Urothelium cell line (cell line): ENCODE measurements at regions not wholly inside any gene's neighbourhood (a gene's known extent, or its start where the extent isn't known, plus 50 kb on each side); places are given as distances from the start of the nearest gene placed in this dataset.

ENCODE experiments used
- DNase-seq: peaks from one replicate; pipeline ENCODE4 v3.0.0; 2011; ENCODE audit warnings: low spot score, mixed read lengths
- FAIRE-seq: peaks from 2 replicates; lab custom pipeline; 2011; peaks lifted over from hg19 to GRCh38; lab: Jason Lieb, UNC

GRCh38 chr5:173826086-173826427 lies 62.1 kb upstream of the CPEB4 start:
- no peak for FAIRE-seq
- no peak for DNase-seq

DNA sequence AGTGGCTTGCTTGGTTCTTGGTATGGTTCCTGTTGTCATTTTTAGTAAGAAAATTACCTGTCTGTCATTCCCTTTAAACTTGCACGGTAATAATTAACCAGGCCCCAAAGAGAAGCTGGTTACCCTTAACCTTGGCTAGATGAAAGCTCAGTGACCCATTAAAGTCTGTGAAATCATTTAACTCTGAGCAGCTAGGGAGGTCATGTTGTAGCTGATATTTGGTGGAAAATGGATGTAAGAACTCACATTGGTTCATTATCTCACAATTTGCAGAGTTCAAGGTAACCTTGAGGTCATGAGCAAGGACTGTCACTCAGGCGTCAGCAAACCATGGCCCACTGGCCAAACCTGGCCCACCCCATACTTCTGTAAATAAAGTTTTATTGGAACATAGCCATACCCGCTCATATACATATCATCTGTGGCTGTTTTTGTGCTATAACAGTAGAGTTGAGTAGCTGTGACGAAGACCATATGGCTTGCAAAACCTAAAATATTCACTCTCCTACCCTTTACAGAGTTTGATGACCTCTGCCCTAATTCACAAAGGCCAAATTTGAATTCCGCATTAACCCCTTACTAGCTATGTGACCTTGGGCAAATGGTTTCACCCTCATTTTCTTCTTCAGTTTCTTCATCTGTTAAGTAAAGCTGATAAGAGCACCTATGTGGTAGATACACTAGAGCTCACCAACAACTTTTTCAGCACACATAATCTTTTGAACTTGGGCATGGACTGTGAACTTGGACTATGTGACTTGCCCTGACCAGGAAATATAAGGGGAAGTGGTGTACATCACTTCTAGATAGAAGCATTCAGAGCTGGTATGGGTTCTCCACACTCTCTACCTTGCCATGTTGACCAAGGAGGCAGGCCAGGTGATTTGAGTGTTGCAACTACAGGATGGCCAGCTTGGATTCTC lies 61.5 kb upstream of the CPEB4 start:
- no peak for FAIRE-seq

DNA sequence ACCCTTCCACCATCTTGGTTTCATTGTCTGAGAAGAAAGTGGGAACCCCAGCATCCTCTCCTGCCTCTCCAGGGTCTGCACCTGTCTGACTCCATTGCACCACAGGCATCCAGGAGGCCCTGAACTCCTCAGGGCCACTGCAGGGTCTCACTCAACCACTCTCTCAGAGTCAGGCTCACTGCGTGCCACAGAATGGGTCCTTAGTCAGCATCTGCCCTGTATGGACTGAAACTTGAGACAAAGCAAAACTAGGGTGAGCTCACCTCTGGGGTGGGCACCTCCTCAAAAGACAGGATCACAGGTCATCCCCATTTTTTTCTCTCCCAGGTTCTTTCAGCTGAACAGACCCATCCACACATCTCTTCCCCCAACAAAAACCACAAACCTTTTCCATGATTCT lies 59.2 kb upstream of the CPEB4 start:
- FAIRE-seq (no peak), DNase-seq (no peak)

More for the DNA sequence above, 61.5 kb upstream of the CPEB4 start:
- no peak for DNase-seq

- DNase-seq (no peak), FAIRE-seq (no peak)
Measured at GRCh38 chr5:173829826-173830225, 58.3 kb upstream of the CPEB4 start.

DNA sequence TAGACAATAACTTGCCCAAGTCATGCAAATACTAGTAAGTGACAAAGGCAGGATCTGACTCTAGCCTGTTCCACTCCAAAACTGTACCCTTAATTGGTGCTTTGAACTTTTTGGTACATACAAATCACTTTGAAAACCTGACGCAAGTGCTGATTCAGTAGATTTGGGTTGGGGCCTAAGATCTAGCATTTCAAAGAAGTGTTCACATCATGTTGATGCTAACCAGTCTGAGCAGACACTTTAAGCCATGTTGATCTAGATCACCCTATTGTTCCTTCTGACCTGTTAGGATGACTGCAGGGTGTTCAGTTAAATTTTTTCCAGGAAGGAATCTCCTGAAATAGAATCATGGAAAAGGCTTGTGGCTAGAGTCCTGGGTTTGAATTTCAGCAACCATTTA lies 57.7 kb upstream of the CPEB4 start:
- no peak for FAIRE-seq
- DNase-seq, result no peak

- FAIRE-seq (no peak), DNase-seq (no peak)
Measured at GRCh38 chr5:173831196-173831914, 56.8 kb upstream of the CPEB4 start.

- no peak for FAIRE-seq
- DNase-seq, result no peak
Measured at GRCh38 chr5:173832386-173832785, 55.8 kb upstream of the CPEB4 start.

DNA sequence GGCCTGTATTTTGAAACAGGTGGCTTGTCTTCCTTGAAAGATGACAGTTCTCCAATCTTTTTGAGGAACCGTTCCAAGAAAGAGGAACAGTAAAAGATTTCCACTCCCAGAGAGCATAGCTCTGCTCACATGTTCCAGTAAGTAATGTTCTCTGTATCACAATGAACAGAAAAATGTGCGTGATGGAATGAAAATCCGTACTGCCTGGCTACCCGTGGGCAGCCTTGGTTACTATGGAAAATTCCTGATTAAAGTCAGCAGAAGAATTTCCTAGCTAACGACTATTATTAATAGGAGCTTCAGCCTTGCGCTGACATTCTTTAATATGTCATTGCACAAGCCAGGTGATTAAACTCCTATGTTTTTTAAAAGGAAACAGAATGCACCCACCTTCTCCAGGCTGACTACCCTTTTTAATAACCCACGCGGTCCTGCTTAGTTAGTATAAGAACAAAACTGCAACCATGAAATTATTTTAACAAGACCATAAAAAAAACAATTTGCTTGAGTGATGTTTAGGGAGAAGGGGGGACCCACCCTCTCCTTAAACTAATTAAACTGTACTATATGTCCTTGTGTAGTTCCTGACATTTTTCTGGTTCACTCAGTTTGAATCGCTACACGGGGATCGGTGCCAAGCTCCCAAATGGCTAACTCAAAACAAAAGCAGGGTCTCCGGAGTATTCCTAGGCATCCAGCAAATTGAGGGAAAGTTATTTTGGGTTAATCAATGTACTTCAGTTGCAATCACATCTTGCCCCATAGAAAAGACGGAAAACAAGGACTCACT lies 54.8 kb upstream of the CPEB4 start:
- no peak for FAIRE-seq
- DNase-seq, result no peak

DNA sequence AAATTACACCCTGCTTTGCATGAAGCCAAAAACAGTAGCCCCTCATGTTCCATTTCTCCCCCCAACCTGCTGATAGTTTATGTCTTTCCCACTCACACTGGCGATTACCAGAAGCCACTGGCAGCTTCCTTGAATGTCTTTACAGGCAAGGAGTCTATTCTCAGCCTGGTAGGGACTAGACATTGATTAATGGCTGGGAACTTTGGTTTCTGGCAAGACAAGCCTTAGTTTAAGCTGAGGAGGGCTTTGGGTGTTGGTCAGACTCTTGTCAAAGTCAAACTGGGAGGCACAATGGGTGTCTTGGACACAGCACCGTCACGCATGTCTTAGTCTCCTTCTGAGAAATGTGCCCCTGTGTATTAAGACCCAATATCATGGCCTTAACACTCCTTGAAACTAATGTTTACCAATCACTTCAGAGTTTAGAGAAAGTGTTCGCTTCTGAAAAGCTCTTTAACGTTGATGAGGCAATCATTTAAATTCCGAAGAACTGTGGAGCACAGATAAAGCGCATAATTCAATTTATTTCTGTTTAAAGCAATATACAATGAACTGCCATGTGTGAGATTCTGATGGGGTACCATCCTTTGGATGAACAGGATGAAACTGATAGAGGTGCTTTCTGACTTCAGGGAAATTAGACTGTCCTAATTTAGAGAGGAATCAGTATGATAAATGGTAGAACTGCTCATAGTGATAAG lies 53.9 kb upstream of the CPEB4 start:
- FAIRE-seq (no peak), DNase-seq (no peak)

DNA sequence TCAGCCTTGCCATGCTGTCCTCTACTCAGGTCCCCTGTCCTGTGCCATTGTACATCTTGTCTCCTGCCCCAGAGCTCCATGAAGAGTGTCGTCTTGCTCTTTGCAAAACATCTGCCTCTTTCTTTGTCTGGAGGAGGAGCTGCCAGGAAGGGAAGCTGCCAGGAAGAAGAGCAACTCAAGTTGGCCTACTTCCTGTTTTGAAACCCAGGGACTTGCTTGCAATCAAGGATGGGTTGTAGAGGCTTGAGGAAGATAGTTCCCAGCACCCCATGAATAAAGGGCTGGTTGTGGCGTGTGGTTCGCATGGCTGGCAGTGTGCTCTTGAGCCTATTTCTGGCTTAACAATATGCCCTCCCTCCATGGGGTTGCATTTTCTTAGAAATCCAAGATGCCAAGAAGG lies 53.0 kb upstream of the CPEB4 start:
- DNase-seq (no peak), FAIRE-seq (no peak)

GRCh38 chr5:173835661-173836060 lies 52.5 kb upstream of the CPEB4 start:
- DNase-seq (no peak), FAIRE-seq (no peak)

GRCh38 chr5:173837654-173838053 lies 50.5 kb upstream of the CPEB4 start:
- no peak for FAIRE-seq

More at GRCh38 chr5:173837654-173838053, 50.5 kb upstream of the CPEB4 start:
- DNase-seq, result no peak
